ENCODE measurements at regions not wholly inside any gene's neighbourhood (a gene's known extent, or its start where the extent isn't known, plus 50 kb on each side); places are given as distances from the start of the nearest gene placed in this dataset.

DNA sequence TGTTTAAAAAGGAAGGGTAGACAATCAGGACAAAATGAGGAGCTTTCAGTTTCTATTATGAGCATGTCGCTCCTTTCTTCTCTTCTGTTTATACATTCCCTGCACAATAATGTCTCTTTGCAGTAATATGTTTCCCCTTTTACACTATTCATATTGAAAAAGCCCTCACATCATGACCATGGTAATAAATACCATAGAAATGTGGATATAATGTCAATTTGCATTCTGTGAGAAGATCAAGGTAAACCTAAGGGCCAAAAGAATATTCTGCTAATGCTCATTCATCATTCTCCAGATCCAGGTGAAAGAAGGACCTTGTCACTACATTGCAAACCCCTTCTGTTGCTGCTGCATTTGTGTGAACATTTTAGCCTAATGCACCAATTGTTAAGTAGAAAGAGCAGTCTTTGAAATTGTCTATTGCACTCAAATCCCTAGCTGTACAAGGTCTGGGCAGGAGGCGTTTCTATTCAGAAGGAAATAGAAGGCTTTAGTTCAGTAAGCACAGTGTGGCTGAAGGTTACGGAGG lies 117.6 kb upstream of the SOX21 start:
- no peaks in the 10 kb centered on the region for H3K9me3 ChIP-seq (ENCODE audit: control insufficient read depth, insufficient read depth, low read length)
- H3K36me3 ChIP-seq (ENCODE audit: control insufficient read depth, insufficient read depth, low read length) = no peaks in the 10 kb centered on the region
- 42% methylated on average over 2 of the region's 3 CpGs for WGBS (ENCODE audit: insufficient coverage)
- no peak overlapping the region for H3K4me3 ChIP-seq (ENCODE audit: low read depth, low read length)
- peak in 2 of 6 donors; percentile 16 to 21 for DNase-seq (ENCODE audit: low read depth in 4 of 6, low spot score in 6 of 6)
- no peak overlapping the region for H3K27ac ChIP-seq (ENCODE audit: low read depth, low read length)
- peaks cover 9% of the 10 kb centered on the region for H3K4me1 ChIP-seq (ENCODE audit: control insufficient read depth, insufficient read depth, low read length)
- peaks cover 2% of the 10 kb centered on the region for H3K27me3 ChIP-seq (ENCODE audit: control insufficient read depth, insufficient read depth, low read length)

- H3K27ac ChIP-seq (ENCODE audit: low read depth, low read length) = peak overlapping the region; percentile 29
- H3K4me1 ChIP-seq (ENCODE audit: control insufficient read depth, insufficient read depth, low read length) = peaks cover 10% of the 10 kb centered on the region
- peak in 3 of 6 donors; percentile 15 to 75 (median 51) for DNase-seq (ENCODE audit: low read depth in 4 of 6, low spot score in 6 of 6)
- 39% methylated on average over 10 of the region's 12 CpGs for WGBS (ENCODE audit: insufficient coverage)
- H3K36me3 ChIP-seq (ENCODE audit: control insufficient read depth, insufficient read depth, low read length) = no peaks in the 10 kb centered on the region
- peaks cover 2% of the 10 kb centered on the region for H3K27me3 ChIP-seq (ENCODE audit: control insufficient read depth, insufficient read depth, low read length)
- H3K4me3 ChIP-seq (ENCODE audit: low read depth, low read length) = no peak overlapping the region
- no peaks in the 10 kb centered on the region for H3K9me3 ChIP-seq (ENCODE audit: control insufficient read depth, insufficient read depth, low read length)
These were observed 117.0 kb upstream of the SOX21 start for GRCh38 chr13:94829185-94829836.

DNA sequence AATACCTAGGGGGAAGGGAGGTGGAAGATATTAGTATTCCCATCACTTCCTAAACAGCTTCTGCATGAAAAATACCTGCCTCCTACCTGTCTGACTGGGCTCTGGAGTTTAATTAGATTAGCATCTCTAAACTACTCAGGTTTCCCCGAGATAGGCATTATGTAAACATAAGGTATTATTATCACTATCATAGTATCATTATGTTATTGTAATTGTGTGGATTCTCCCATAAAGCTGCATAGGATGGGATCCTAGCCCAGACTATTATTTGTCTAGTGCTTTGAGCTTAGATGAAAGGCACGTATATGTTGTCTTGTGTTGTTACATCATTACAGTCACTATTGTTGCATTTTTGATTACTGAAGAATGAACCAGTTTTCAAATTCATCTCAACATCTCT lies 115.2 kb upstream of the SOX21 start:
- no CpG with 5 or more reads among the region's 2 CpGs for WGBS (ENCODE audit: insufficient coverage)
- Histone ChIP-seq H3K4me3 (ENCODE audit: low read depth, low read length) (no peak overlapping the region), H3K27ac (ENCODE audit: low read depth, low read length) (no peak overlapping the region)

GRCh38 chr13:94825507-94825906 lies 113.2 kb upstream of the SOX21 start:
- H3K4me1 ChIP-seq (ENCODE audit: control insufficient read depth, insufficient read depth, low read length) = peaks cover 10% of the 10 kb centered on the region

More for the DNA sequence above, 115.2 kb upstream of the SOX21 start:
- Histone ChIP-seq H3K4me1 (ENCODE audit: control insufficient read depth, insufficient read depth, low read length) (peaks cover 10% of the 10 kb centered on the region), H3K36me3 (ENCODE audit: control insufficient read depth, insufficient read depth, low read length) (no peaks in the 10 kb centered on the region), H3K9me3 (ENCODE audit: control insufficient read depth, insufficient read depth, low read length) (no peaks in the 10 kb centered on the region), H3K27me3 (ENCODE audit: control insufficient read depth, insufficient read depth, low read length) (peaks cover 2% of the 10 kb centered on the region)
- DNase-seq (ENCODE audit: low read depth in 4 of 6, low spot score in 6 of 6) = peak in 1 of 6 donors; percentile 67

GRCh38 chr13:94824601-94825000 lies 112.3 kb upstream of the SOX21 start:
- peaks cover 10% of the 10 kb centered on the region for H3K4me1 ChIP-seq (ENCODE audit: control insufficient read depth, insufficient read depth, low read length)
- H3K9me3 ChIP-seq (ENCODE audit: control insufficient read depth, insufficient read depth, low read length) = no peaks in the 10 kb centered on the region
- 100% methylated on average over 1 of the region's 4 CpGs for WGBS (ENCODE audit: insufficient coverage)
- no peaks in the 10 kb centered on the region for H3K27me3 ChIP-seq (ENCODE audit: control insufficient read depth, insufficient read depth, low read length)
- no peak overlapping the region for H3K27ac ChIP-seq (ENCODE audit: low read depth, low read length)
- H3K4me3 ChIP-seq (ENCODE audit: low read depth, low read length) = no peak overlapping the region
- no peak for DNase-seq (ENCODE audit: low read depth in 4 of 6, low spot score in 6 of 6)
- no peaks in the 10 kb centered on the region for H3K36me3 ChIP-seq (ENCODE audit: control insufficient read depth, insufficient read depth, low read length)

More at GRCh38 chr13:94825507-94825906, 113.2 kb upstream of the SOX21 start:
- H3K9me3 ChIP-seq (ENCODE audit: control insufficient read depth, insufficient read depth, low read length) = no peaks in the 10 kb centered on the region
- H3K4me3 ChIP-seq (ENCODE audit: low read depth, low read length) = no peak overlapping the region
- H3K27ac ChIP-seq (ENCODE audit: low read depth, low read length) = no peak overlapping the region
- DNase-seq (ENCODE audit: low read depth in 4 of 6, low spot score in 6 of 6) = peak; percentile 73 to 97 (median 90)
- H3K27me3 ChIP-seq (ENCODE audit: control insufficient read depth, insufficient read depth, low read length) = no peaks in the 10 kb centered on the region
- WGBS (ENCODE audit: insufficient coverage) = 17% methylated on average over 3 of the region's 5 CpGs
- no peaks in the 10 kb centered on the region for H3K36me3 ChIP-seq (ENCODE audit: control insufficient read depth, insufficient read depth, low read length)

- H3K4me3 ChIP-seq (ENCODE audit: low read depth, low read length) = no peak overlapping the region
- 91% methylated on average over 3 of the region's 3 CpGs for WGBS (ENCODE audit: insufficient coverage)
- H3K27ac ChIP-seq (ENCODE audit: low read depth, low read length) = no peak overlapping the region
- no peaks in the 10 kb centered on the region for H3K9me3 ChIP-seq (ENCODE audit: control insufficient read depth, insufficient read depth, low read length)
- DNase-seq (ENCODE audit: low read depth in 4 of 6, low spot score in 6 of 6) = no peak
- no peaks in the 10 kb centered on the region for H3K36me3 ChIP-seq (ENCODE audit: control insufficient read depth, insufficient read depth, low read length)
- H3K4me1 ChIP-seq (ENCODE audit: control insufficient read depth, insufficient read depth, low read length) = peaks cover 3% of the 10 kb centered on the region
- no peaks in the 10 kb centered on the region for H3K27me3 ChIP-seq (ENCODE audit: control insufficient read depth, insufficient read depth, low read length)
These were observed 110.0 kb upstream of the SOX21 start for GRCh38 chr13:94822356-94822755.

- H3K4me1 ChIP-seq (ENCODE audit: control insufficient read depth, insufficient read depth, low read length) = no peaks in the 10 kb centered on the region
- no peak for DNase-seq (ENCODE audit: low read depth in 4 of 6, low spot score in 6 of 6)
- no peak overlapping the region for H3K4me3 ChIP-seq (ENCODE audit: low read depth, low read length)
- no peaks in the 10 kb centered on the region for H3K27me3 ChIP-seq (ENCODE audit: control insufficient read depth, insufficient read depth, low read length)
- no peak overlapping the region for H3K27ac ChIP-seq (ENCODE audit: low read depth, low read length)
- WGBS (ENCODE audit: insufficient coverage) = 100% methylated on average over 2 of the region's 7 CpGs
- H3K9me3 ChIP-seq (ENCODE audit: control insufficient read depth, insufficient read depth, low read length) = no peaks in the 10 kb centered on the region
- no peaks in the 10 kb centered on the region for H3K36me3 ChIP-seq (ENCODE audit: control insufficient read depth, insufficient read depth, low read length)
These were observed 103.9 kb upstream of the SOX21 start for GRCh38 chr13:94816256-94816655.

DNA sequence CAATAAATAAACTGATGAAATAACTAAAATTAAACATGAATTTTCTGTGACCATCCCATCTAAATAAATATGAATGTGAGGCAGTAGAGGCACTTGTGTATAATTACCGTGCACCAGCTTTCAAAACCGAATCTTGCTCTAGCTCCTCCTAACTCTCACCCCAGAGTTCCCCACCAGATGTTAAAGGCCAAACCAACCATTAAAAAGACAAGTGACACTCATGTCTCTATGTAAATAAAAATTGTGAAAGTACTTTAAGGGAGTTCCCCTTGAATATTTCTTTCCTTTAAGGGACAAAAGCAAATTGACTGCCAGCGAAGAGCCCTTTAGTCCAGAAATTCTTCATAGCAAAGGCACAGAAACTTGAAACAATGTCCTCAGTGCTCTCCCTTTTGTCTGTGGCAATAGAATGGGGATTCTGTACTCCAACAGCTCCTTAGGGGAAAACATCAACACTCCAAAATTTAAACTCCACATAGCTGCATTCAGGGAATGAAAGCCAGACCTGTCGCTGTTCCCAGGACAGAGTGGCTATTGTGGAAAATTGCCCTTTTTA lies 101.7 kb upstream of the SOX21 start:
- Histone ChIP-seq H3K27me3 (ENCODE audit: control insufficient read depth, insufficient read depth, low read length) (no peaks in the 10 kb centered on the region), H3K27ac (ENCODE audit: low read depth, low read length) (no peak overlapping the region), H3K9me3 (ENCODE audit: control insufficient read depth, insufficient read depth, low read length) (no peaks in the 10 kb centered on the region), H3K4me3 (ENCODE audit: low read depth, low read length) (no peak overlapping the region), H3K36me3 (ENCODE audit: control insufficient read depth, insufficient read depth, low read length) (no peaks in the 10 kb centered on the region), H3K4me1 (ENCODE audit: control insufficient read depth, insufficient read depth, low read length) (no peaks in the 10 kb centered on the region)
- DNase-seq (ENCODE audit: low read depth in 4 of 6, low spot score in 6 of 6) = no peak
- 71% methylated on average over 1 of the region's 4 CpGs for WGBS (ENCODE audit: insufficient coverage)

DNA sequence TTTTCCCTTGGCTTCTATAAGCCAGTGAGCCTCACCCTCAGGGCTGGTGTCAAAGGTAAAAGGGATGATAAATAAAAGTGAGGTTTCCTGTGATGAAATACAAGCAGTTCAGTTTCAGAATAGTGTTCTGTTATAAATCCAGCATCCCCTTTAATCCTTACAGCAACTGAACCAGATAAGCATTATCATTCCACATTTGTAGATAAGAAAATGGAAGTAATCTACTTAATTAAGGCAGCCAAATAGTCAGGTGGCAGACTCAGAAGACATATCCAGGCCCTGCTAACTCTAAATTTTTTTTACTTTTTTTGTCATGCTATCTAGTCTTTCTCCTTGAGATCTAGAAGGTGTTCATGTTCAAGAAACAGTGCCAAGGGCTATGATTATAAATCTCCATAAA lies 99.4 kb upstream of the SOX21 start:
- H3K4me1 ChIP-seq (ENCODE audit: control insufficient read depth, insufficient read depth, low read length) = no peaks in the 10 kb centered on the region
- no peaks in the 10 kb centered on the region for H3K27me3 ChIP-seq (ENCODE audit: control insufficient read depth, insufficient read depth, low read length)
- no peaks in the 10 kb centered on the region for H3K9me3 ChIP-seq (ENCODE audit: control insufficient read depth, insufficient read depth, low read length)
- DNase-seq (ENCODE audit: low read depth in 4 of 6, low spot score in 6 of 6) = no peak
- no peak overlapping the region for H3K27ac ChIP-seq (ENCODE audit: low read depth, low read length)
- H3K4me3 ChIP-seq (ENCODE audit: low read depth, low read length) = no peak overlapping the region
- H3K36me3 ChIP-seq (ENCODE audit: control insufficient read depth, insufficient read depth, low read length) = no peaks in the 10 kb centered on the region

- DNase-seq (ENCODE audit: low read depth in 4 of 6, low spot score in 6 of 6) = no peak
- Histone ChIP-seq H3K4me1 (ENCODE audit: control insufficient read depth, insufficient read depth, low read length) (no peaks in the 10 kb centered on the region), H3K27me3 (ENCODE audit: control insufficient read depth, insufficient read depth, low read length) (no peaks in the 10 kb centered on the region), H3K36me3 (ENCODE audit: control insufficient read depth, insufficient read depth, low read length) (no peaks in the 10 kb centered on the region), H3K27ac (ENCODE audit: low read depth, low read length) (no peak overlapping the region), H3K4me3 (ENCODE audit: low read depth, low read length) (no peak overlapping the region), H3K9me3 (ENCODE audit: control insufficient read depth, insufficient read depth, low read length) (no peaks in the 10 kb centered on the region)
- WGBS (ENCODE audit: insufficient coverage) = no CpG with 5 or more reads among the region's 5 CpGs
These were observed 88.1 kb upstream of the SOX21 start for GRCh38 chr13:94800423-94800822.
